Mesenchymal stem cell (in vitro differentiated cells and primary cell): ENCODE measurements at regions not wholly inside any gene's neighbourhood (a gene's known extent, or its start where the extent isn't known, plus 50 kb on each side); places are given as distances from the start of the nearest gene placed in this dataset.
A peak's percentile ranks its signal among the peaks of the same experiment; 100 is the strongest.

Source experiments
- DNase-seq: peaks from one replicate; pipeline ENCODE4 v3.0.0-alpha.2; 2013
- H2AFZ ChIP-seq: one replicate; pipeline ENCODE4 v1.6.1; 2013; ENCODE audit warnings: low read depth, mild to moderate bottlenecking, control low read depth, inconsistent platforms, low read length, moderate library complexity
- H2AK5ac ChIP-seq: 2 replicates; pipeline ENCODE4 v1.6.1; 2013; ENCODE audit warnings: low read length, moderate library complexity, mild to moderate bottlenecking, inconsistent platforms; ENCODE audit not compliant: severe bottlenecking
- H2BK120ac ChIP-seq: one replicate; pipeline ENCODE4 v1.6.1; 2013; ENCODE audit warnings: low read depth, mild to moderate bottlenecking, inconsistent platforms, low read length, moderate library complexity
- H2BK12ac ChIP-seq, 2 experiments: one replicate each; pipeline ENCODE4 v1.6.1; 2013; ENCODE audit warnings: inconsistent platforms in 2 of 2, low read length in 2 of 2, mild to moderate bottlenecking in 2 of 2, moderate library complexity in 2 of 2, control low read depth in 1 of 2
- H2BK15ac ChIP-seq: one replicate; pipeline ENCODE4 v1.6.1; 2013; ENCODE audit warnings: mild to moderate bottlenecking, low read depth, inconsistent platforms; ENCODE audit not compliant: poor library complexity, severe bottlenecking
- H2BK5ac ChIP-seq: 2 replicates; pipeline ENCODE4 v1.6.1; 2013; ENCODE audit warnings: low read depth, mild to moderate bottlenecking, low read length, control low read depth, inconsistent platforms; ENCODE audit not compliant: poor library complexity, severe bottlenecking
- H3K14ac ChIP-seq, 2 experiments: one replicate each; pipeline ENCODE4 v1.6.1; 2013; ENCODE audit warnings: inconsistent platforms in 2 of 2, low read length in 2 of 2, control low read depth in 1 of 2, mild to moderate bottlenecking in 1 of 2, moderate library complexity in 1 of 2
- H3K18ac ChIP-seq, 2 experiments: one replicate each; pipeline ENCODE4 v1.6.1; 2013; ENCODE audit warnings: inconsistent platforms in 2 of 2, low read length in 2 of 2, control low read depth in 1 of 2, low read depth in 1 of 2, mild to moderate bottlenecking in 1 of 2
- H3K23ac ChIP-seq, 2 experiments: one replicate each; pipeline ENCODE4 v1.6.1; 2013; ENCODE audit warnings: inconsistent platforms in 2 of 2, low read length in 2 of 2, mild to moderate bottlenecking in 2 of 2, moderate library complexity in 2 of 2, control low read depth in 1 of 2
- H3K27ac ChIP-seq: 2 replicates; pipeline ENCODE4 v1.5.1; 2013; ENCODE audit warnings: mild to moderate bottlenecking, moderate library complexity, low read length, control low read depth, inconsistent platforms; ENCODE audit not compliant: poor library complexity, severe bottlenecking
- H3K27me3 ChIP-seq, 2 experiments: 2 replicates each; pipeline versions ENCODE4 v1.6.1 to v1.7.0; 2013; ENCODE audit warnings: low read length in 2 of 2, mild to moderate bottlenecking in 2 of 2, moderate library complexity in 2 of 2, control low read depth in 1 of 2, inconsistent platforms in 1 of 2; ENCODE audit not compliant: control insufficient read depth in 1 of 2, insufficient read depth in 1 of 2
- H3K36me3 ChIP-seq, 2 experiments: 2 replicates each; pipeline versions ENCODE4 v1.6.1 to v1.7.0; 2013; ENCODE audit warnings: low read length in 2 of 2, control low read depth in 1 of 2, inconsistent platforms in 1 of 2, low read depth in 1 of 2, mild to moderate bottlenecking in 1 of 2; ENCODE audit not compliant: insufficient read depth in 2 of 2, control insufficient read depth in 1 of 2
- H3K4ac ChIP-seq, 2 experiments: one replicate each; pipeline ENCODE4 v1.6.1; 2013; ENCODE audit warnings: inconsistent platforms in 2 of 2, low read length in 2 of 2, mild to moderate bottlenecking in 2 of 2, moderate library complexity in 2 of 2, control low read depth in 1 of 2, low read depth in 1 of 2
- H3K4me1 ChIP-seq: 2 replicates; pipeline ENCODE4 v1.6.1; 2013; ENCODE audit warnings: low read depth, low read length, control low read depth; ENCODE audit not compliant: control insufficient read depth, insufficient read depth
- H3K4me2 ChIP-seq: 2 replicates; pipeline ENCODE4 v1.6.1; 2013; ENCODE audit warnings: low read length, mild to moderate bottlenecking, inconsistent platforms; ENCODE audit not compliant: poor library complexity, severe bottlenecking
- H3K4me3 ChIP-seq, 2 experiments: 2 replicates each; pipeline versions ENCODE4 v1.5.1 to v1.7.0; 2013; ENCODE audit warnings: low read length in 2 of 2, mild to moderate bottlenecking in 2 of 2, control low read depth in 1 of 2, low read depth in 1 of 2; ENCODE audit not compliant: insufficient read depth in 1 of 2
- H3K79me1 ChIP-seq: replicated peaks from 2 replicates; pipeline ENCODE4 v1.6.1; 2013; ENCODE audit warnings: mild to moderate bottlenecking, control low read depth, low read length, inconsistent platforms; ENCODE audit not compliant: poor library complexity, severe bottlenecking
- H3K9ac ChIP-seq: 2 replicates; pipeline ENCODE4 v1.7.0; 2013; ENCODE audit warnings: mild to moderate bottlenecking, low read length, moderate library complexity
- H3K9me3 ChIP-seq: 2 replicates; pipeline ENCODE4 v1.7.0; 2013; ENCODE audit warnings: mild to moderate bottlenecking, low read length; ENCODE audit not compliant: control insufficient read depth
- H4K8ac ChIP-seq: one replicate; pipeline ENCODE4 v1.6.1; 2013; ENCODE audit warnings: inconsistent platforms, mild to moderate bottlenecking, low read length, moderate library complexity
- H4K91ac ChIP-seq: one replicate; pipeline ENCODE4 v1.6.1; 2013; ENCODE audit warnings: mild to moderate bottlenecking, low read length, inconsistent platforms
- WGBS: methylation state at CpG from one replicate; pipeline ENCODE4 v1.1.7; 2013; ENCODE audit warnings: mixed read lengths; 5-methylcytosine and 5-hydroxymethylcytosine counted together

GRCh38 chr15:70475921-70476320, 287.4 kb downstream of the UACA start:
- Histone ChIP-seq H3K27ac (no peak overlapping the region), H3K9me3 (no peaks in the 10 kb centered on the region), H4K8ac (no peak overlapping the region), H3K18ac (no peak overlapping the region), H4K91ac (no peak overlapping the region), H3K4ac (no peak overlapping the region), H3K79me1 (no peaks in the 10 kb centered on the region), H2BK12ac (no peak overlapping the region), H2BK5ac (no peak overlapping the region), H3K4me3 (no peak overlapping the region), H3K4me2 (no peak overlapping the region), H3K4me1 (peaks cover 23% of the 10 kb centered on the region), H3K23ac (no peak overlapping the region), H2BK15ac (no peak overlapping the region), H2AFZ (no peak overlapping the region), H2AK5ac (peak overlapping the region; percentile 18), H3K27me3 (peaks cover 0 to 34% of the 10 kb centered on the region in 2 experiments), H3K9ac (no peak overlapping the region), H3K36me3 (no peaks in the 10 kb centered on the region), H2BK120ac (no peak overlapping the region), H3K14ac (no peak overlapping the region)
- DNase-seq, result no peak

- H3K18ac ChIP-seq, result peak overlapping the region in 1 of 2 experiments; percentile 5
- H3K9me3 ChIP-seq, result no peaks in the 10 kb centered on the region
- H4K91ac ChIP-seq, result no peak overlapping the region
- H2AK5ac ChIP-seq, result peak overlapping the region; percentile 63
- H3K4me1 ChIP-seq, result peaks cover 23% of the 10 kb centered on the region
- H3K27me3 ChIP-seq, result peaks cover 0 to 34% of the 10 kb centered on the region in 2 experiments
- H3K14ac ChIP-seq, result no peak overlapping the region
- no peak overlapping the region for H2BK15ac ChIP-seq
- DNase-seq, result no peak
- peak overlapping the region; percentile 68 for H3K9ac ChIP-seq
- peak overlapping the region; percentile 20 for H3K4me2 ChIP-seq
- H3K27ac ChIP-seq, result peak overlapping the region; percentile 75
- no peak overlapping the region for H2BK120ac ChIP-seq
- H2AFZ ChIP-seq, result no peak overlapping the region
- no peak overlapping the region for H2BK12ac ChIP-seq
- no peaks in the 10 kb centered on the region for H3K36me3 ChIP-seq
- H2BK5ac ChIP-seq, result no peak overlapping the region
- no peak overlapping the region for H3K23ac ChIP-seq
- no peak overlapping the region for H3K4ac ChIP-seq
- H3K4me3 ChIP-seq, result peak overlapping the region in 1 of 2 experiments; percentile 38
- 89% methylated on average over 5 of the region's 7 CpGs for WGBS
- H3K79me1 ChIP-seq, result no peaks in the 10 kb centered on the region
- no peak overlapping the region for H4K8ac ChIP-seq
Observed at GRCh38 chr15:70475407-70475781, 288.0 kb downstream of the UACA start.

- Histone ChIP-seq H2AFZ (no peak overlapping the region), H3K36me3 (no peaks in the 10 kb centered on the region), H3K4ac (no peak overlapping the region), H4K8ac (no peak overlapping the region), H3K4me2 (peak overlapping the region; percentile 56), H3K9ac (peak overlapping the region; percentile 68), H3K79me1 (no peaks in the 10 kb centered on the region), H3K14ac (no peak overlapping the region), H4K91ac (no peak overlapping the region), H3K4me3 (peak overlapping the region; percentile 31 to 73), H3K27ac (peak overlapping the region; percentile 75), H3K9me3 (no peaks in the 10 kb centered on the region), H3K23ac (no peak overlapping the region), H2AK5ac (peak overlapping the region; percentile 16), H2BK120ac (no peak overlapping the region), H2BK5ac (peak overlapping the region; percentile 38), H3K4me1 (peaks cover 23% of the 10 kb centered on the region), H2BK12ac (no peak overlapping the region), H3K18ac (no peak overlapping the region), H2BK15ac (no peak overlapping the region), H3K27me3 (peaks cover under 1 to 34% of the 10 kb centered on the region in 2 experiments)
- 88% methylated on average over 36 of the region's 36 CpGs for WGBS
- peak; percentile 68 for DNase-seq
Observed at GRCh38 chr15:70474471-70475406, 288.6 kb downstream of the UACA start.

GRCh38 chr15:70473581-70474370, 289.6 kb downstream of the UACA start:
- 90% methylated on average over 12 of the region's 15 CpGs for WGBS
- H2BK12ac ChIP-seq, result no peak overlapping the region
- H3K27me3 ChIP-seq, result peaks cover 10 to 37% of the 10 kb centered on the region in 2 experiments
- no peak overlapping the region for H2BK120ac ChIP-seq
- DNase-seq, result no peak
- no peak overlapping the region for H3K18ac ChIP-seq
- H3K4me2 ChIP-seq, result no peak overlapping the region
- H3K9ac ChIP-seq, result peak overlapping the region; percentile 68
- H3K4me3 ChIP-seq, result peak overlapping the region in 1 of 2 experiments; percentile 73
- H3K4me1 ChIP-seq, result peaks cover 26% of the 10 kb centered on the region
- no peak overlapping the region for H2BK15ac ChIP-seq
- no peak overlapping the region for H3K4ac ChIP-seq
- no peak overlapping the region for H3K23ac ChIP-seq
- peak overlapping the region; percentile 75 for H3K27ac ChIP-seq
- no peaks in the 10 kb centered on the region for H3K79me1 ChIP-seq
- no peak overlapping the region for H2BK5ac ChIP-seq
- no peaks in the 10 kb centered on the region for H3K36me3 ChIP-seq
- H4K91ac ChIP-seq, result no peak overlapping the region
- H3K14ac ChIP-seq, result no peak overlapping the region
- H4K8ac ChIP-seq, result no peak overlapping the region
- no peak overlapping the region for H2AK5ac ChIP-seq
- H2AFZ ChIP-seq, result no peak overlapping the region
- no peaks in the 10 kb centered on the region for H3K9me3 ChIP-seq
